ENCODE measurements at regions not wholly inside any gene's neighbourhood (a gene's known extent, or its start where the extent isn't known, plus 50 kb on each side); places are given as distances from the start of the nearest gene placed in this dataset.
A peak's percentile ranks its signal among the peaks of the same experiment; 100 is the strongest.
"Not testable (repeated sequence)": the region's sequence is repeated elsewhere in the genome, so short reads cannot be mapped to it uniquely, and the experiment has no call there.

DNA sequence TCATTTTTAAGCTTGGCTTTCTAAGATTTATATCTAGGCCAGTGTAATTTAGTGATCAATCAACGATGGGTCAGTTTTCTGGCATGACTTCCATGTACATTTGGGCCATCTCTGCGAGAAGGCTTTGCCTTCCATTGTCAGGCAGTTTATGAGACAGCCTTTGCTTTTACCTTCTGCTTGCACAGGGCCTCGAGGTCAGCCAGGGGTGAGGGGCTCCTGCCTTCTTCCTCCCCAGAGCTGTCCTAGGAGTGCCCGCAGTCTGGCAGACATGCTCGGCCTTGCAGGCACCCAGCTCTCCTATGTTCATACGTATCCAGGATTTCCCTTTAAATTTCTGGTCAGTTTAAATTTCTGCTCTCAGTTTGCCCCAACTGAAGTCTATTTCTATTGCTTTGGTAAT lies 367.2 kb downstream of the SMOC2 start:
- FAIRE-seq (no peak), DNase-seq (ENCODE audit: insufficient read length, low spot score) (no peak)
- TF ChIP-seq POLR2A (IDR thresholded peaks at IDR 0.05; ENCODE audit: low read depth, low read length) (no peak), POU2F2 (IDR thresholded peaks at IDR 0.05; ENCODE audit: low read depth, low read length) (no peak), POLR2AphosphoS5 (IDR thresholded peaks at IDR 0.05; ENCODE audit: low read depth, low read length) (no peak), SPI1 (IDR thresholded peaks at IDR 0.05; ENCODE audit: low read depth, low read length) (no peak), PAX5 (IDR thresholded peaks at IDR 0.05; ENCODE audit: insufficient read depth, low read length, severe bottlenecking) (no peak), TAF1 (IDR thresholded peaks at IDR 0.05; ENCODE audit: low read depth, low read length) (no peak)

DNA sequence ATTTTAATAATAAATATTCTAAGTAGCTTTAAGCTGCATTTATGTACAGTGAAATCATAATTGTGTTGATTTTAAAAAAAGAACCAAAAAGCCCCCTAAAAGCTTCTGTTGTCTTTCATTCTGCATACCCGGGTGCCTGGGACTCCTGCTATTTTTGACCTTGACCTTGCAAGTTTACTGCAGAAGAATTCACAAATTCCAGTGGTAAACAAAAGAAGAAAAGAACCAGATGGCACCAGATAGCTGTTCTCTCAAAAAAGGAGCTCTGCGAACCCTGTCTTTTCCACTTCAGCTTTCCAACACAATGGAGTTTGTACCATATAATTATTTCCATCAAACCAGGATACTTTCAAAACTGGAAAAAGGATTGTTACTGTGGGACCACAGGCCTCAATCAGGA lies 363.3 kb downstream of the SMOC2 start:
- DNase-seq (ENCODE audit: insufficient read length, low spot score) (no peak), FAIRE-seq (no peak)
- TF ChIP-seq PAX5 (IDR thresholded peaks at IDR 0.05; ENCODE audit: insufficient read depth, low read length, severe bottlenecking) (no peak), SPI1 (IDR thresholded peaks at IDR 0.05; ENCODE audit: low read depth, low read length) (peak; percentile 28; the same call in 1 of the 2 replicates), POU2F2 (IDR thresholded peaks at IDR 0.05; ENCODE audit: low read depth, low read length) (no peak)

DNA sequence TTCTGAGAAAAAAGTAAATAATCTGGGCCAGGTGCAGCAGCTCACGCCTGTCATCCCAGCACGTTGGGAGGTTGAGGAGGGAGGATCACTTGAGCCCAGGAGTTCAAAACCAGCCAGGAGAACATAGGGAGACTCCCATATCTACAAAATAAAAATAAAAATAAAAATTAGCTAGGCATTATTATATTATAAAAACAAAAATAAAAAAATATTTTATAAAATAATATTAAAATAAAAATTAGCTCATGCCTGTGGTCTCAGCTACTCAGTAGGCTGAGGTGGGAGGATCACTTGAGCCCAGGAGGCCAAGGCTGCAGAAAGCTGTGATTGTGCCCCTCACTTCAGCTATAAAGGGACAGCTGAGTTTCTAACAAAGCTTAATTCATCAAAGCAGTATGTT lies 362.9 kb downstream of the SMOC2 start:
- DNase-seq (ENCODE audit: insufficient read length, low spot score) (no peak), FAIRE-seq (no peak)
- TF ChIP-seq POU2F2 (IDR thresholded peaks at IDR 0.05; ENCODE audit: low read depth, low read length) (no peak), POLR2AphosphoS5 (IDR thresholded peaks at IDR 0.05; ENCODE audit: low read depth, low read length) (no peak), TAF1 (IDR thresholded peaks at IDR 0.05; ENCODE audit: low read depth, low read length) (no peak), PAX5 (IDR thresholded peaks at IDR 0.05; ENCODE audit: insufficient read depth, low read length, severe bottlenecking) (no peak), SPI1 (IDR thresholded peaks at IDR 0.05; ENCODE audit: low read depth, low read length) (no peak)

DNA sequence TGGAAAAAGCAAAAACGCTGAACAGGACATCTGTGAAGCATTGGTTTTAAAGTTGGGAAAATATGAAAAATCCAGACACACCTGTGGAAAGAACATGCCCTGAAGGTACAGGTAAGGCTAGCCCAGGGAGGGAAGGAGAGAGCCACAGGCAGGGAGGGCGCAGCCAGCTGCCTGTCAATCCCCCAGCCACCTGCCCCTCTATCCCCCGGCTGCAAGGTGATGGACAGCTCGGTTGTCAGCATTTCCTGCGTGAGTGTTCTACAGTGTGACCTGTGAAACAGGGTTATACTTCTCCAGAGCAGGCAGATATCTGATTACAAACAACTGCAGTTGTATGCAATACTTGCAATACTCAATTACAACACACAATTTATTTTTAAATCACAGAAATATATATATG lies 358.1 kb downstream of the SMOC2 start:
- no peak for FAIRE-seq
- DNase-seq (ENCODE audit: insufficient read length, low spot score) = no peak
- no peak for TF ChIP-seq POLR2AphosphoS5 (IDR thresholded peaks at IDR 0.05; ENCODE audit: low read depth, low read length)
- TF ChIP-seq POLR2A (IDR thresholded peaks at IDR 0.05; ENCODE audit: low read depth, low read length) = no peak
- TF ChIP-seq SPI1 (IDR thresholded peaks at IDR 0.05; ENCODE audit: low read depth, low read length) = no peak
- TF ChIP-seq TAF1 (IDR thresholded peaks at IDR 0.05; ENCODE audit: low read depth, low read length) = no peak

DNA sequence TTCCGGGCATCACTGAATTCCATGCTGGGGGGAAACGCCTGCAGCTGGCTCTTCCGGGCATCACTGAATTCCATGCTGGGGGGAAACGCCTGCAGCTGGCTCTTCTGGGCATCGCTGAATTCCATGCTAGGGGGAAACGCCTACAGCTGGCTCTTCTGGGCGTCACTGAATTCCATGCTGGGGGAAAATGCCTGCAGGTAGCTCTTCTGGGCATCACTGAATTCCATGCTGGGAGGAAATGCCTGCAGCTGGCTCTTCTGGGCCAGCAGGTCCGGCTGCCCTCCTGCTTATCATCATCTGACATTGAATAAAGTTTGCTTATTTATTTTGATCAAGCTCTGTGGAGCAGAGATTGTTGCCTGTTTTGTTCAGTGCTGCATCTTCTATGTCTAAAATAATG lies 355.1 kb downstream of the SMOC2 start:
- no peak for FAIRE-seq

DNA sequence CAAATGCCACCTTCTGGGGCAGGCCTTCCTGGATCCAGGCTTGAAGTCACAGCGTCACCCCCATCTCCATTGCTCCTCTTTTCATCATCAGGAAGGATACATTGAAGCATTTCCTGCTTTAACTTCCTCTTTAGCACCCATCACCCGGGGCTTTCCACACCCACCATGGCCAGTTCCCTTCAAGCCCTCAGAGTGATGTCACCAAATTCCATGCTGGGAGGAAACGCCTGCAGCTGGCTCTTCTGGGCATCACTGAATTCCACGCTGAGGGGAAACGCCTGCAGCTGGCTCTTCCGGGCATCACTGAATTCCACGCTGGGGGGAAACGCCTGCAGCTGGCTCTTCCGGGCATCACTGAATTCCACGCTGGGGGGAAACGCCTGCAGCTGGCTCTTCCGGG lies 354.6 kb downstream of the SMOC2 start:
- FAIRE-seq; DNase-seq (ENCODE audit: insufficient read length, low spot score): not testable (repeated sequence)

More for the DNA sequence above, 355.1 kb downstream of the SMOC2 start:
- TF ChIP-seq PAX5 (IDR thresholded peaks at IDR 0.05; ENCODE audit: insufficient read depth, low read length, severe bottlenecking) = no peak
- no peak for TF ChIP-seq POLR2AphosphoS5 (IDR thresholded peaks at IDR 0.05; ENCODE audit: low read depth, low read length)
- no peak for TF ChIP-seq TAF1 (IDR thresholded peaks at IDR 0.05; ENCODE audit: low read depth, low read length)
- TF ChIP-seq POU2F2 (IDR thresholded peaks at IDR 0.05; ENCODE audit: low read depth, low read length) = no peak
- TF ChIP-seq SPI1 (IDR thresholded peaks at IDR 0.05; ENCODE audit: low read depth, low read length) = no peak
- no peak for TF ChIP-seq POLR2A (IDR thresholded peaks at IDR 0.05; ENCODE audit: low read depth, low read length)
- no peak for DNase-seq (ENCODE audit: insufficient read length, low spot score)

DNA sequence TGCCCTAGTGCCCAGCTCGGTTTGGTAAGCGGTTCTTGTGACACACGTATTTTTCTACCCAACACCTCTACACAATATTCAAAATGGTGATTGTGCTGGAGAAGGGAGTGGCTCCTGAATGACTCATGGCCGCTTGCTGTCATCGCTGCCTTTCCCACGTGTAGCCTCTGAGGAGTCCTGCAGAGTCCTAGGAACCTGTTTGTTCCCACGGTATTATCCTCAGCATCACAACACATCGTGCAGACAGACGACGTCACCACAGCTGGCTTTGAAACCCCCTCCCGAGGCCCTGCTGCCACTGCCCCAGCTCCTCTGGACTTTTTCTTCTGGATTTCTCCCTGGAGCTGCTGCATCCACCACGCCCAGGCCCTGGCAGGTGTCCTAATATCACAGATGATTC lies 353.5 kb downstream of the SMOC2 start:
- no peak for FAIRE-seq
- no peak for TF ChIP-seq TAF1 (IDR thresholded peaks at IDR 0.05; ENCODE audit: low read depth, low read length)
- TF ChIP-seq SPI1 (IDR thresholded peaks at IDR 0.05; ENCODE audit: low read depth, low read length) = no peak
- no peak for TF ChIP-seq POLR2AphosphoS5 (IDR thresholded peaks at IDR 0.05; ENCODE audit: low read depth, low read length)
- no peak for TF ChIP-seq POLR2A (IDR thresholded peaks at IDR 0.05; ENCODE audit: low read depth, low read length)
- no peak for TF ChIP-seq PAX5 (IDR thresholded peaks at IDR 0.05; ENCODE audit: insufficient read depth, low read length, severe bottlenecking)
- TF ChIP-seq POU2F2 (IDR thresholded peaks at IDR 0.05; ENCODE audit: low read depth, low read length) = no peak
- DNase-seq (ENCODE audit: insufficient read length, low spot score) = no peak

DNA sequence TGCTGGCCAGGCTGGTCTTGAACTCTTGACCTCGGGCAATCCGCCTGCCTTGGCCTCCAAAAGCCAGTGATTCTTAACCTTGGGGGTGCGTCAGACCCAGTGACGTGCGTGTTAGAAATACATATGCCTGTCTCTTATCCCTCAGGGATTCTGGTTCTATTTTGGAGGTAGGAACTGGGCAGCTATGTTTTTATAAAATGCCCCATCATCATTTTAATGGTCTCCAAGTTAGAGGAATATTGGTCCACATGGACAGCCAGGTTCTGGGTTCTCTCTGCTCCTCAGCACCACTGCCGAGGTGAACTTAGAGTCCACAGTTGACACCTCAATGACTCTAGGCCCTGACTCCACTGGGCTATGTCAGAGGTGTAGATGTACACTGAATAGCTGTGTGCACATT lies 352.7 kb downstream of the SMOC2 start:
- no peak for TF ChIP-seq POLR2AphosphoS5 (IDR thresholded peaks at IDR 0.05; ENCODE audit: low read depth, low read length)
- TF ChIP-seq TAF1 (IDR thresholded peaks at IDR 0.05; ENCODE audit: low read depth, low read length) = no peak
- DNase-seq (ENCODE audit: insufficient read length, low spot score) (no peak), FAIRE-seq (no peak)

DNA sequence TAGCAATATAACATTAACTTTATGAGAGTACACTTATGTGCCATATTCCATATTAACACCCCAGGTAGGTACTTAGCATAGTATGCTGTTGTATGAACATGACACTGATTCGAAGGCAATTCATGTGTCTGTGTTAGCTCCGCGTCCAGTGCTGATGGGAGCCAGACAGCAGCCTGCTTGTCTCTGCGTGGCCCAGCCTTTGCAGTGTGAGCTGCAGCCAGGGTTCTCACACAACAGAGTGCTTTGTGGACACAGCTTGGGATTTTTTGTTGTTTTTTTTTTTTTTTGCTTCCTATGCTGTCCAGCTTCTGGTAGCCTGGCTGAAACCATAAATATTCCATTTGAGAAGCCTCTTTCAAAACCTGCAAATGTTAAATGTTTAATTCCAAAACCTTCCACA lies 350.9 kb downstream of the SMOC2 start:
- TF ChIP-seq POU2F2 (IDR thresholded peaks at IDR 0.05; ENCODE audit: low read depth, low read length) (no peak), POLR2A (IDR thresholded peaks at IDR 0.05; ENCODE audit: low read depth, low read length) (no peak), PAX5 (IDR thresholded peaks at IDR 0.05; ENCODE audit: insufficient read depth, low read length, severe bottlenecking) (no peak), TAF1 (IDR thresholded peaks at IDR 0.05; ENCODE audit: low read depth, low read length) (no peak), POLR2AphosphoS5 (IDR thresholded peaks at IDR 0.05; ENCODE audit: low read depth, low read length) (no peak), SPI1 (IDR thresholded peaks at IDR 0.05; ENCODE audit: low read depth, low read length) (no peak)
- FAIRE-seq = no peak
- no peak for DNase-seq (ENCODE audit: insufficient read length, low spot score)

DNA sequence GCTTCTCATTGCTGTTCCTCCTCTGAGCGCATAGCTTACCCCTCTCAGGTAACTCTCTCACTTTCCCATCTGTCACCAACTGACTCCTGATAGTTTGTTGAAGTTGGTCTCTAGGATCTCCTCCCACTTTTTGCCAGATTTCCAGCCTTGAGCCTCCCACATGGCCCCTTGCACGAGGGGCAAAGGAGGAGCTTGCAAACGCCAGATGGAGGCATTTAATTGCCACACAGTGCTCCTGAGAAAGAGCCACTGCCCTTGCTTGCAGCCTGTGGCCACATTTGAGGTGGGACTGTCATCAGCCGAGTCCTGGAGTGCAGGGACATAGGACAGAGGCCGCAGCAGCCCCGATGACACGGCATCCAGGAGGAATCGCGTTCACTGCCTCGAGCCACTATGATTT lies 348.7 kb downstream of the SMOC2 start:
- FAIRE-seq (no peak), DNase-seq (ENCODE audit: insufficient read length, low spot score) (no peak)
- TF ChIP-seq POU2F2 (IDR thresholded peaks at IDR 0.05; ENCODE audit: low read depth, low read length) (no peak), POLR2AphosphoS5 (IDR thresholded peaks at IDR 0.05; ENCODE audit: low read depth, low read length) (no peak), POLR2A (IDR thresholded peaks at IDR 0.05; ENCODE audit: low read depth, low read length) (no peak), SPI1 (IDR thresholded peaks at IDR 0.05; ENCODE audit: low read depth, low read length) (no peak), TAF1 (IDR thresholded peaks at IDR 0.05; ENCODE audit: low read depth, low read length) (no peak), PAX5 (IDR thresholded peaks at IDR 0.05; ENCODE audit: insufficient read depth, low read length, severe bottlenecking) (no peak)
